Fibroblast of skin of left biceps (primary cell): ENCODE measurements at regions not wholly inside any gene's neighbourhood (a gene's known extent, or its start where the extent isn't known, plus 50 kb on each side); places are given as distances from the start of the nearest gene placed in this dataset.

Experiments used
- DNase-seq, 2 experiments: peaks; one replicate each; pipeline ENCODE4 v3.0.0-alpha.2; 2013; ENCODE audit warnings: low read depth in 2 of 2

GRCh38 chr21:19621837-19622496 lies 1218.4 kb upstream of the TMPRSS15 start:
- no peak for DNase-seq

- no peak for DNase-seq
Observed at GRCh38 chr21:19640964-19641363, 1237.4 kb upstream of the TMPRSS15 start.

- DNase-seq, result no peak
Observed at GRCh38 chr21:19648391-19648790, 1244.8 kb upstream of the TMPRSS15 start.

GRCh38 chr21:19683492-19683891 lies 1279.9 kb upstream of the TMPRSS15 start:
- DNase-seq, result no peak

GRCh38 chr21:19684328-19684727 lies 1280.7 kb upstream of the TMPRSS15 start:
- DNase-seq, result no peak

- no peak for DNase-seq
Observed at GRCh38 chr21:19692231-19692630, 1288.6 kb upstream of the TMPRSS15 start.

- DNase-seq, result no peak
Observed at GRCh38 chr21:19695796-19696195, 1292.2 kb upstream of the TMPRSS15 start.

GRCh38 chr21:19700476-19700875 lies 1296.9 kb upstream of the TMPRSS15 start:
- no peak for DNase-seq

GRCh38 chr21:19702726-19703125 lies 1295.5 kb upstream of the NCAM2 start:
- no peak for DNase-seq

GRCh38 chr21:19704832-19705231 lies 1293.4 kb upstream of the NCAM2 start:
- DNase-seq, result no peak

- no peak for DNase-seq
Observed at GRCh38 chr21:19712441-19712840, 1285.8 kb upstream of the NCAM2 start.

GRCh38 chr21:19713313-19713712 lies 1284.9 kb upstream of the NCAM2 start:
- no peak for DNase-seq

GRCh38 chr21:19724081-19724480 lies 1274.1 kb upstream of the NCAM2 start:
- DNase-seq, result no peak

- no peak for DNase-seq
Observed at GRCh38 chr21:19731251-19731650, 1267.0 kb upstream of the NCAM2 start.

GRCh38 chr21:19759836-19760235 lies 1238.4 kb upstream of the NCAM2 start:
- DNase-seq, result no peak

GRCh38 chr21:19767546-19767945 lies 1230.7 kb upstream of the NCAM2 start:
- DNase-seq, result no peak

- DNase-seq, result no peak
Observed at GRCh38 chr21:19771881-19772280, 1226.3 kb upstream of the NCAM2 start.

GRCh38 chr21:19776076-19776475 lies 1222.1 kb upstream of the NCAM2 start:
- peak; percentile 26 to 29 for DNase-seq

GRCh38 chr21:19781881-19782652 lies 1216.1 kb upstream of the NCAM2 start:
- no peak for DNase-seq

- no peak for DNase-seq
Observed at GRCh38 chr21:19785941-19786340, 1212.3 kb upstream of the NCAM2 start.

GRCh38 chr21:19792004-19792403 lies 1206.2 kb upstream of the NCAM2 start:
- DNase-seq, result no peak

GRCh38 chr21:19807201-19807600 lies 1191.0 kb upstream of the NCAM2 start:
- DNase-seq, result peak; percentile 16 to 19

GRCh38 chr21:19810779-19811178 lies 1187.4 kb upstream of the NCAM2 start:
- DNase-seq, result no peak
